Fibroblast of lung (primary cell): ENCODE measurements at regions not wholly inside any gene's neighbourhood (a gene's known extent, or its start where the extent isn't known, plus 50 kb on each side); places are given as distances from the start of the nearest gene placed in this dataset.

Experiments
- CTCF ChIP-seq, 2 donors: IDR thresholded peaks in 1 of 2; conservative IDR thresholded peaks in 1 of 2; 1 replicate in 1 of 2; 2 replicates in 1 of 2; pipeline ENCODE4 v1.5.1; 2011 to 2012; ENCODE audit warnings: low read length in 2 of 2, control low read depth in 1 of 2, inconsistent platforms in 1 of 2, low read depth in 1 of 2, mild to moderate bottlenecking in 1 of 2
- EZH2 ChIP-seq: IDR thresholded peaks from 2 replicates; pipeline ENCODE4 v1.5.1; 2012; ENCODE audit warnings: low read length, control low read depth, mild to moderate bottlenecking; ENCODE audit errors: missing control alignments

GRCh38 chr7:137166363-137166762, 177.2 kb downstream of the PTN start:
- TF ChIP-seq CTCF (conservative IDR thresholded peaks at IDR 0.05 in 1 of 2, IDR thresholded peaks at IDR 0.05 in 1 of 2; ENCODE audit: low read depth in 1 of 2, low read length in 2 of 2) (no peak), EZH2 (no peak)
